ENCODE measurements at regions not wholly inside any gene's neighbourhood (a gene's known extent, or its start where the extent isn't known, plus 50 kb on each side); places are given as distances from the start of the nearest gene placed in this dataset.

DNA sequence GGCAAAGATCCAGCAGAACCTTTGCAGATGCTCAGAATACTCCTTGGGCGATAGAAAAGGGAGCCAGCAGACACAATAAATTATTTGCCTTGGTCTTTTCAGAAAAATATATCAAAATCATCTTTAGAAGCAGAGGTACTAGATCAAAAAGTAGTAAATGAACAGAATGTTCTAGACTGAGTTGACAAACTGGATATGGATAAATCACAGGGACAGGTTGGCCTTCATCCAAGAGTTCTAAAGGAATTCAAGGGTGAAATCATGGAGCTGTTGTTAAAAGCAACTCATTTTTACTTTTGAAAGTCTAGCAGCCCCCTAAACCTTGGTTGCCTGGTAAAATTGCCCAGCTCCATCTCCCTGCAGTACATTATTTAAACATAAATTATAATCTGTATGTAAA, 99.1 kb downstream of the PLCE1 start:
- no peak overlapping the region for H3K4me3 ChIP-seq
- intact Hi-C loops (cut with DNase I; ENCODE audit: low total_unique reads) = no loop called here
- 55 to 78% methylated on average over 1 of the region's 1 CpG for WGBS, 2 donors
- no peaks in the 10 kb centered on the region for H3K27me3 ChIP-seq
- no peaks in the 10 kb centered on the region for H3K36me3 ChIP-seq (ENCODE audit: low read depth, missing control alignments)
- TF ChIP-seq POLR2A (IDR thresholded peaks at IDR 0.05) = no peak
- no peak for TF ChIP-seq CTCF (IDR thresholded peaks at IDR 0.05)
- H3K9me3 ChIP-seq = no peaks in the 10 kb centered on the region
- H3K27ac ChIP-seq = no peak overlapping the region
- DNase-seq = no peak
- H3K4me1 ChIP-seq = peaks cover 12% of the 10 kb centered on the region

GRCh38 chr10:94093286-94093905, 99.7 kb downstream of the PLCE1 start:
- intact Hi-C loops (cut with DNase I; ENCODE audit: low total_unique reads) = no loop called here
- DNase-seq = no peak
- Histone ChIP-seq H3K9me3 (no peaks in the 10 kb centered on the region), H3K27ac (no peak overlapping the region), H3K4me1 (peaks cover 12% of the 10 kb centered on the region), H3K4me3 (no peak overlapping the region), H3K36me3 (ENCODE audit: low read depth, missing control alignments) (no peaks in the 10 kb centered on the region), H3K27me3 (no peaks in the 10 kb centered on the region)
- TF ChIP-seq POLR2A (IDR thresholded peaks at IDR 0.05) (no peak), CTCF (IDR thresholded peaks at IDR 0.05) (no peak)
- WGBS, 2 donors = 38 to 55% methylated on average over 2 of the region's 2 CpGs

DNA sequence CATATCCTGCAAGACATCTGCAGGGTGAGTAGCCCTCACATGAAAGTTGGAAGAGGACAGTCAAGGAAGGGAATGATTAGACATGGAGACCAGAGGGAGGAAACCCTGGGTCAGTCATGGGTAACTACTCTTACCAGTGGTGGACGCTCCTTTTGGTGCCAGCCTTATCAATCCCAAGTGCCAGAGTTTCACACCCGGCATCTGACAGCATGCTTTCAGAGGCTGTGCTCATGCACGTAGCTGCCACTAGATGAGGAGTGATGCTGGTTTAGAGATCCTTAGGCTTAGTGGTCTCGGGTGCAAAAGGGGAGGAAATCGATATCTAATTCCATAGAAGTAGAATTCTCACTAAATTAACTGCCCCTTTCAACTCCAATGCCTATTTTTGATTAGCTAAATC, 100.8 kb downstream of the PLCE1 start:
- H3K9me3 ChIP-seq = no peaks in the 10 kb centered on the region
- no peak overlapping the region for H3K27ac ChIP-seq
- H3K4me3 ChIP-seq = no peak overlapping the region
- H3K27me3 ChIP-seq = no peaks in the 10 kb centered on the region
- DNase-seq = peak; percentile 36
- H3K4me1 ChIP-seq = peaks cover 12% of the 10 kb centered on the region
- WGBS, 2 donors = 65% methylated on average over 5 of the region's 5 CpGs
- TF ChIP-seq POLR2A (IDR thresholded peaks at IDR 0.05) = no peak
- no peak for TF ChIP-seq CTCF (IDR thresholded peaks at IDR 0.05)
- intact Hi-C loops (cut with DNase I; ENCODE audit: low total_unique reads) = no loop called here
- no peaks in the 10 kb centered on the region for H3K36me3 ChIP-seq (ENCODE audit: low read depth, missing control alignments)

DNA sequence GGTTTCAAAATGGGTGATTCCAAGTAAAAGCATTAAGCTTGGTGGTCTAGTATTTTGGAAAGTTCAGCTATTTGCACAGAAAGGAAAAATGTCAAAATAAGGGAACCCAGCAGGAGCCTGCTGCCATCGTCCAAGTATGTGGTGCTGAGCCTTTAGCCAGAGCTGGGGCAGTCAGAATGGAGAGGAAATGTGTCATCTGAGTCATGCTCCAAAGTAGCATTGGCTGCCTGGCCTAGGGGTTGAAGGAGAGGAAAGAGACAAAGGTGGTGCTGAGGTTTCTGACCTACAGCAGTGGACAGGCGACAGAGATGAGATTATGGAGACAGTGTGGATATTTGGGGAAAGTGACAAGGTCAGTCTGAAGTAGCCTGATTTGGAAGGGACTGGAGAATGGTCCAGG, 103.9 kb downstream of the PLCE1 start:
- no peaks in the 10 kb centered on the region for H3K27me3 ChIP-seq
- 85 to 88% methylated on average over 2 of the region's 2 CpGs for WGBS, 2 donors
- H3K4me1 ChIP-seq = peaks cover 11% of the 10 kb centered on the region
- H3K36me3 ChIP-seq (ENCODE audit: low read depth, missing control alignments) = no peaks in the 10 kb centered on the region
- no peaks in the 10 kb centered on the region for H3K9me3 ChIP-seq
- no peak overlapping the region for H3K27ac ChIP-seq
- TF ChIP-seq CTCF (IDR thresholded peaks at IDR 0.05) (no peak), POLR2A (IDR thresholded peaks at IDR 0.05) (no peak)
- no peak for DNase-seq
- intact Hi-C loops (cut with DNase I; ENCODE audit: low total_unique reads) = no loop called here
- no peak overlapping the region for H3K4me3 ChIP-seq

GRCh38 chr10:94098896-94099295, 105.2 kb downstream of the PLCE1 start:
- H3K9me3 ChIP-seq = no peaks in the 10 kb centered on the region
- no peak for DNase-seq
- no peaks in the 10 kb centered on the region for H3K36me3 ChIP-seq (ENCODE audit: low read depth, missing control alignments)
- H3K27ac ChIP-seq = no peak overlapping the region
- H3K4me1 ChIP-seq = peaks cover 4% of the 10 kb centered on the region
- WGBS, 2 donors = 50 to 58% methylated on average over 3 of the region's 3 CpGs
- TF ChIP-seq CTCF (IDR thresholded peaks at IDR 0.05) (no peak), POLR2A (IDR thresholded peaks at IDR 0.05) (no peak)
- H3K27me3 ChIP-seq = no peaks in the 10 kb centered on the region
- no peak overlapping the region for H3K4me3 ChIP-seq
- intact Hi-C loops (cut with DNase I; ENCODE audit: low total_unique reads) = no loop called here

Data from testis (tissue), 2 donors.